IPS-20b (cell line): ENCODE measurements at regions not wholly inside any gene's neighbourhood (a gene's known extent, or its start where the extent isn't known, plus 50 kb on each side); places are given as distances from the start of the nearest gene placed in this dataset.

Experiments
- H3K27ac ChIP-seq: one replicate; pipeline ENCODE4 v1.5.1; 2013; ENCODE audit warnings: low read length
- H3K27me3 ChIP-seq: 2 replicates; pipeline ENCODE4 v1.6.1; 2013; ENCODE audit warnings: mild to moderate bottlenecking, low read length, inconsistent platforms; ENCODE audit not compliant: insufficient read depth
- H3K36me3 ChIP-seq: 2 replicates; pipeline ENCODE4 v1.6.1; 2013; ENCODE audit warnings: low read depth, mild to moderate bottlenecking, inconsistent platforms, low read length, moderate library complexity; ENCODE audit not compliant: insufficient read depth
- H3K4me1 ChIP-seq: 2 replicates; pipeline ENCODE4 v1.6.1; 2013; ENCODE audit warnings: mild to moderate bottlenecking, control low read depth, inconsistent platforms, low read length, moderate library complexity; ENCODE audit not compliant: insufficient read depth
- H3K4me3 ChIP-seq: 2 replicates; pipeline ENCODE4 v1.5.1; 2013; ENCODE audit warnings: mild to moderate bottlenecking, low read length, inconsistent platforms
- H3K9ac ChIP-seq: 2 replicates; pipeline ENCODE4 v1.6.1; 2013; ENCODE audit warnings: low read depth, mild to moderate bottlenecking, inconsistent platforms, low read length, moderate library complexity
- H3K9me3 ChIP-seq: 2 replicates; pipeline ENCODE4 v1.6.1; 2013; ENCODE audit warnings: mild to moderate bottlenecking, low read depth, low read length, inconsistent platforms; ENCODE audit not compliant: insufficient read depth

DNA sequence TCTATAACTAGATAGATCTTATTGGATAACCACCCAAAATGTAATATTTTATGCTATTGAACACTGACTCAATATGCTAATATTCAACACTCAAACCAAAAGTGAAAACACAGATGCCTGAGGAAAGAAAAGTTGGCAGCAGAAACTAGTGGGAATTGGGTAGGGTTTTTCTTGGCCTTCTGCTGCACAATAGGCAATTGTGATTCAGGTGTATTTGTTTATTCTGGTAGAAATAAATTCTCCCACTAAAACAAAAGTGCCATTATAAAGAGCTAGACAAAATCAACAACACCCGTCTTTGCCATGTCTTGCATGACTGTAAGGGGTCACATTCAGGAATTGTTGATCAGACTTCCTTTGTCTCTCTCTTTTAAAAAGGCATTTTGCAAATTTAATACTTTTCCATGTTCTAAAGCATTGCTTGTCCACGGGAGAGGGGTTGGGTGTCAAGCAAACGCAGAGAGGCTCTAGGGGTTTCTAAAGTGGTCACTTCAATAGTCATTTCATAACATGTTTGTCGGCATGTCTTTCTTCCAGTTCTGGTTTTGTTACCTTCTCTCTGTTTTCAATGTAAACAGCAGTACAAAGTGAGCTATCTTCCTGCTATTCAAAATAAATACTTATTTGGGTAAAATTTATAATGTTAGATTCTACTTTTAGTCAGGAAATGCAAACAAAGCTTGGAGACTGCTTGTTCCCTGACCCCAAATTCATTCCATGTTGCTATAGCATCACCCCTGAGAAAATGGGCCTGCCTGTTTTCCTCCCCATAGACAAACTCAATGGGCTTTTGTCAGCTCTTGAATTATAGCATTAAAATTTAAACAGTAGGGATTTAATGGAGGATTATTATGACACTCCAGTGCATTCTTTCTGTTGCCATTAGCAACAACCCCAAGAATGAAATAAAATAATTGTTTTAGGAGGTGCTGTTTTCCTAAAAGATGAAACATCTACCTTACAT, 217.0 kb upstream of the CCN2 start:
- Histone ChIP-seq H3K4me1 (peaks cover 7% of the 10 kb centered on the region; the same call in 1 of the 2 replicates), H3K27me3 (no peaks in the 10 kb centered on the region), H3K27ac (no peak overlapping the region), H3K36me3 (no peaks in the 10 kb centered on the region), H3K9me3 (no peaks in the 10 kb centered on the region), H3K4me3 (peak overlapping the region; percentile 36; the same call in 1 of the 2 replicates), H3K9ac (peak overlapping the region; percentile 51; the same call in 1 of the 2 replicates)

DNA sequence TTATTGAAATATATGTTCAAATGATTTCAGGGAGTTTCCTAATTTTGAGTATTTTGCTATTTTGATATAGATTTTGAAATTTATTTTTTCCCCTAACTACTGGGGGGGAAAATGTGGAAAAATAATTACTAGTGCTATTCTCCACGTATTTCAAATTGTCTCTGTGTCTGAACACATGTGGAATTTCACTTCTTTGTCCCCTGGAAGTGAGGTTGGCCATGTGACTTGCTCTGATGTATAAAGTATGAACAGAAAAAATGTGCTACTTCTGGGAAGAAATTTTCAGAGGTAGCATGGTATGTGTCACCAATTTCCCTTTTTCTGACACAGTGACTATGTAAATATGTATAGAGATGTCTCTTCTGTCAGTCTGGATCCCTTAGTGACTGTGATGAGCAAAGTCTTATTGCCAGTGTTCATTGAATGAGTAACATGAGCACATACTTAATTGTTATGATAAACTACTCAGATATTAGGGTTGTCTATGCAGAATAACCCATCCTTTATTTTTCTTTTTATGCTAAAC, 215.4 kb upstream of the CCN2 start:
- no peak overlapping the region for H3K4me3 ChIP-seq
- no peaks in the 10 kb centered on the region for H3K9me3 ChIP-seq
- H3K27me3 ChIP-seq, result no peaks in the 10 kb centered on the region
- peaks cover 7% of the 10 kb centered on the region; the same call in 1 of the 2 replicates for H3K4me1 ChIP-seq
- H3K9ac ChIP-seq, result no peak overlapping the region
- no peaks in the 10 kb centered on the region for H3K36me3 ChIP-seq
- H3K27ac ChIP-seq, result no peak overlapping the region

DNA sequence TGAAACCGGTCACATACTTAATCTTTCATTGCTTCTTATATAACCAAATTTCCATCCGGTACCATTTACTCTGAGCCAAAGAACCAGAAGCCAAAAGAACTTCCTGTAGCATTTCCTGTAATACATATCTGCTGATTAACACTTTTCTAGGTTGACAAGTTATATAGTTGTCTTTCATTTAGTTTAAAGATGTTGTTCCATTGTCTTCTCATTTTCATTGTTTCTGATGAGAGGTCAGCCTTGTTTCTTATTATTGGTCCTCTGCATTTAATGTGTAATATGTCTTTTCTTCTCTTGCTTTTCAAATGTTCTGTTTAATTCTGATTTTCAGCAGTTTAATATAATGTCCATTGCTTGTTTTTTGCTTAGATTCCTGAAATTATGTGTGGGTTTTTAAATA, 214.5 kb upstream of the CCN2 start:
- no peak overlapping the region for H3K9ac ChIP-seq
- H3K4me3 ChIP-seq, result no peak overlapping the region
- no peak overlapping the region for H3K27ac ChIP-seq
- H3K36me3 ChIP-seq, result no peaks in the 10 kb centered on the region
- no peaks in the 10 kb centered on the region for H3K9me3 ChIP-seq
- H3K4me1 ChIP-seq, result peaks cover 7% of the 10 kb centered on the region; the same call in 1 of the 2 replicates
- H3K27me3 ChIP-seq, result no peaks in the 10 kb centered on the region

DNA sequence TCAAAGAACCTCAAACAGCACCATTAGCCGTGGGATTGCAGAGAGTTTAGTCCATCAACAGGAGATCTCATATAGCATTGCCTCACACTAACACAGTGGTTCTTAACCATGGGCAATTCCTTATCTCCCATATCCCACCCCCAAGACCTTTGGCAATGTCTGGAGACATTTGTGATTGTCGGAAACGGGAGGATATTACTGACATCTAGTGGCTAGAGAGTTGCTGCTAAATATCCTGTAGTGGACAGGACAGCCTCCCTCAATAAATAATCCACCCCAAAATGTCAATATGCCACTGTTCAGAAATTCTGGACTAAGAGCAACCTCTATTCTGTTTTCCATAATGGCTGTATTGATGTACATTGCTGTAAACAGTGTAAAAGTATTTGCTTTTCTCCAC, 210.1 kb upstream of the CCN2 start:
- H3K27ac ChIP-seq, result no peak overlapping the region
- H3K9ac ChIP-seq, result no peak overlapping the region
- H3K36me3 ChIP-seq, result no peaks in the 10 kb centered on the region
- no peaks in the 10 kb centered on the region for H3K27me3 ChIP-seq
- no peaks in the 10 kb centered on the region for H3K4me1 ChIP-seq
- H3K9me3 ChIP-seq, result no peaks in the 10 kb centered on the region
- H3K4me3 ChIP-seq, result no peak overlapping the region

DNA sequence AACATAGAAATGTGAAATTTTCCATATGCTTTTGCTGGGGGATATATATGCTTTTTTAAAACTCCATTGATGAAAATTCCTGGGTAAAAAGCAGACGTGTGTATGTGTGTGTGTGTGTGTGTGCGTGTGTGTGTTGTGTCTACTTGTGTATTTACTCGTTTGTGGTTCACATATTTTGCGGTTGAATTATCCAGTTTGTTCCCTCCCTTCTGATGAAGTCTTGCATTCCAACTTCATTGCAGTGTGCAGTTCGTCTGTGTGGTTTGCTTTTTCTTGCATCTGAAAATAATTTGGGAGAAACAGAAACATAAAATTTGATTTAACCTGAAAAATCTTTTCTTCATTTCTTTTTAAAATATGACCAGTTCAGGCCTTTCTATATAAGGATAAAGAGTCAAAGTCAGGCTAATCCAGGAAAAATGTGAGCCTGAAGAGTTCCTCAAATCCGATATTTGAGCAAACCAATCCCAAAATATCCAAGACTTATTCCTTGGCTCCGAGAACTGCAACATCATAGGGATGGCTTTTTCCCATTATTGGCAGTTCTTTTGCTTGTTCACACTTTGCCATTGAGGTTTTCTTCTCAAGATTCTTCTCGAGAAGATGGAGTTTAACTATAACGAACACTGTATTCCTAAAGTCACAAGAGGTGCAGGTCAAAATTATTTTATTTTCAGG, 202.2 kb upstream of the CCN2 start:
- Histone ChIP-seq H3K27ac (no peak overlapping the region), H3K36me3 (no peaks in the 10 kb centered on the region), H3K9ac (no peak overlapping the region), H3K9me3 (no peaks in the 10 kb centered on the region), H3K27me3 (no peaks in the 10 kb centered on the region), H3K4me1 (no peaks in the 10 kb centered on the region), H3K4me3 (no peak overlapping the region)

DNA sequence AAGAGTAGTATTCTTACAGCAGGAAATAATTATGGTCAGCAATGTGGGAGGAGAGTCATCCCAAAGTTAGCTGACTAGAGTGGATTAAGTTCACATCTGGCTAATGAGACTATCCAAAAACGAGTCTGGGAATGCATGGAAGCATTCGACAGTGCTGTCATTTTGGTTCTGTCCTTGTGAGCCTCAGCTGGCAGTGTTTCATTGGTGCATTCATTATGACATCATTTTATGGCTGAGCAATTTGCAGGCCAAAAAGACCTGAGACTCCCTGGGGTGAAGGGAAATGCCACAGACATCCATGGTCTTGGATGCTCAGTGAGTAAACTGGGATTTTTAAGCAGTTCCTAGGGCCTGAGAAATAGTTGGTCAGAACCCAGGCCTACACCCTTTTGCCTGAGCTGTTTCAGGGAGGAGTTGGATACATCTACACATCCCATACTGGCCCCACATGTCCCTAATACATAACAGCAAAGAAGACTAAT, 196.4 kb upstream of the CCN2 start:
- peaks cover 2% of the 10 kb centered on the region; the same call in 1 of the 2 replicates for H3K4me1 ChIP-seq
- no peaks in the 10 kb centered on the region for H3K27me3 ChIP-seq
- H3K36me3 ChIP-seq, result no peaks in the 10 kb centered on the region
- H3K9ac ChIP-seq, result no peak overlapping the region
- no peak overlapping the region for H3K4me3 ChIP-seq
- no peaks in the 10 kb centered on the region for H3K9me3 ChIP-seq
- H3K27ac ChIP-seq, result no peak overlapping the region

DNA sequence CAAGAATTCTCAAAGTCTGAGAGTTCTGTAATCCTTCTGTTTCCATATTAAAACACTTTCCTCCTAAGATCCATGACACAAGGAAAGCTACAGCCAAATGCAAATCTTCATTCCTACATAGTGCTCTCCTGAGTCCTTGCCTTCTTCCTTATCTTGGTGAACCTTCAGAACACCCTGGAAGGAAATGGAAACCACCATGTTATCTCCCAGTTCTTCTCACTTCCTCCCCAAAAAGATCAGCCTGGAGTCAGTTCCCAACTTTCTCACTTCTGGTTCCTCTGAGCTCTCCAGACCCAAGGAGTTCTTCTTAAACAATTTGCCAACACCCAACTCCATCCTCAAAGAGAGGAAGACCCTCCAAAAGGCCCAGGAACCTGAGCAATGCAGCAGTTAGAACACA, 193.3 kb upstream of the CCN2 start:
- peaks cover 2% of the 10 kb centered on the region; the same call in 1 of the 2 replicates for H3K4me1 ChIP-seq

DNA sequence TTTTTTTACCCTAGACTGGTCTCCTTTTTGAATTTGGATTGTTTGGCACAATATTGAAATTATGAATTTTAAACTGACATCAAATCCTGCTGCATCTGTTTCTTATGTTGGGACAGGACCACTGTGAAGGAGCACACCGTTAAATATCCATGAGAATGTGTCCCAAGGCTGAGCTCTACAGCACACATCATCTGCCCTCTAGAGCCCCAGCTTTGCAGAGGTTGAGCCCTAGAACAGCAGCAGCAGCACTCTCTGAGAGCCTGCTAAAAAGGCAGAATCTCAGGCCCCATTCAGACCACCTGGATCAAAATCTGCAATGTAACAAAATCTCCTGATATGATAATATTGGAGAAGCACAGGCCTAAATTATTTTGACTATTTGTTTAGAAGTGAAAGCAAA, 192.1 kb upstream of the CCN2 start:
- H3K9me3 ChIP-seq, result no peaks in the 10 kb centered on the region
- no peaks in the 10 kb centered on the region for H3K36me3 ChIP-seq
- H3K4me3 ChIP-seq, result no peak overlapping the region
- H3K27ac ChIP-seq, result no peak overlapping the region
- no peaks in the 10 kb centered on the region for H3K27me3 ChIP-seq
- peaks cover 2% of the 10 kb centered on the region; the same call in 1 of the 2 replicates for H3K4me1 ChIP-seq
- H3K9ac ChIP-seq, result no peak overlapping the region

More for the DNA sequence above, 193.3 kb upstream of the CCN2 start:
- Histone ChIP-seq H3K36me3 (no peaks in the 10 kb centered on the region), H3K4me3 (no peak overlapping the region), H3K9me3 (no peaks in the 10 kb centered on the region), H3K27ac (no peak overlapping the region), H3K9ac (no peak overlapping the region), H3K27me3 (no peaks in the 10 kb centered on the region)

DNA sequence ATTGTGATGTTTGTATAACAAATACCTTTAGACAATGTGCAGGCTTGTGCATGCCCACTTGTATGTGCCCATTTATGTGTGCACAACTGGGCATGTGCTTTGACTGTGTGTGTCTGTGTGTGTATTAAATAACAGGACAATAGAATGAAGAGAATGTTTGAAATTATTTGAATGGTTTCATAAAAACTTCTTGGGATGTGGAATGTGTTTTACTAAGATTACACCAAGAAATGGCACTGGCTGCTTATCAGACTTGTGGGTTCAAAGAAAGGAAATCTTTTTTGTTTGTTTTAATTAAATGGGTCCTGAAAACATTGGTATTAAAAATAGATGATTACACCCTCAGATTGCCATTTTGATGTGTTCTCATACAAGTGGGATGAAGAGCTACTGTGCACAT, 191.6 kb upstream of the CCN2 start:
- H3K27me3 ChIP-seq, result no peaks in the 10 kb centered on the region
- no peak overlapping the region for H3K9ac ChIP-seq
- H3K4me3 ChIP-seq, result no peak overlapping the region
- H3K27ac ChIP-seq, result no peak overlapping the region
- H3K36me3 ChIP-seq, result no peaks in the 10 kb centered on the region
- H3K4me1 ChIP-seq, result peaks cover 2% of the 10 kb centered on the region; the same call in 1 of the 2 replicates
- no peaks in the 10 kb centered on the region for H3K9me3 ChIP-seq

DNA sequence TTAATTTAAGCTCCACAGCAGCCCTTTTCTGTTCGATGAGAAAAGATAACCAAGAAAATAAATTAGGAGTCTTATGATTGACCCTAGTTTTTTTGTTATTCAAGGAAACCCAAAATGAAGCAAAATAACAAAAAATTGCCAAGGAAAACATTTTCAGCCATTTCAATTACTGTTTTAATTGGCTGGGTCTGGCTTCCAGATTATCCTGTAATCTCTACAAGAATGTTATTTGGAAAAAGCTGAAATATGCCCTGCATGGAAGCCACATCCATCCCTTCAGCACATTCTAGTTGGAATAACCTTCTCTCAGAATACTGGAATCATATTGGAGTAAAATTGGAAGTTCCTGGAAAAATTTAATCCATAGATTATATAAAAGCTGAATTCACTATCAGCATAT, 191.1 kb upstream of the CCN2 start:
- H3K4me3 ChIP-seq, result no peak overlapping the region
- H3K36me3 ChIP-seq, result no peaks in the 10 kb centered on the region
- H3K4me1 ChIP-seq, result peaks cover under 1% of the 10 kb centered on the region; the same call in 1 of the 2 replicates

DNA sequence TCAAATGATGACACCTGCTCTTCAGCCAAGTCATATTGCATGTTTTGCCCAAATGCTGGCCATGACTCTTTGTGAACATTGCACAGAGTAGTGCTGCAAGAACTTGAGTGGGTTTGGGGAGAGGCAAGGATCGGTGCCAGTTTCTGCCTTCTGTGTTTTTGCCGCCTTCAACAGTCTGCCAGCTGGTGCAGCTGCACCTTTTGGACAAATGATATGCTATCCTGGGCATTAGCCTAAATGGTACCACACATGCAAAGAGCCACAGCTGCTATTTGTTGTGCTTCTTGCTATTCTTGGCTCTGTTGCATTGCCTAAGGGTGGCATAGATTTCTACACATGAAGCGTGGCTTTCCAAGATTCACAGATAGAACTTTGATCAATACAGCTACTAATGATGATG, 189.0 kb upstream of the CCN2 start:
- Histone ChIP-seq H3K9me3 (no peaks in the 10 kb centered on the region), H3K27ac (no peak overlapping the region), H3K4me1 (no peaks in the 10 kb centered on the region), H3K27me3 (no peaks in the 10 kb centered on the region), H3K36me3 (no peaks in the 10 kb centered on the region), H3K4me3 (no peak overlapping the region), H3K9ac (no peak overlapping the region)

More for the DNA sequence above, 191.1 kb upstream of the CCN2 start:
- Histone ChIP-seq H3K9ac (no peak overlapping the region), H3K9me3 (no peaks in the 10 kb centered on the region), H3K27me3 (no peaks in the 10 kb centered on the region), H3K27ac (no peak overlapping the region)
